Mammary epithelial cell (primary cell): ENCODE measurements at regions not wholly inside any gene's neighbourhood (a gene's known extent, or its start where the extent isn't known, plus 50 kb on each side); places are given as distances from the start of the nearest gene placed in this dataset.
"Not testable (repeated sequence)": the region's sequence is repeated elsewhere in the genome, so short reads cannot be mapped to it uniquely, and the experiment has no call there.

Source experiments
- CTCF ChIP-seq, 2 donors: IDR thresholded peaks in 1 of 2; conservative IDR thresholded peaks in 1 of 2; 2 replicates each; pipeline ENCODE4 v1.5.1; 2011 to 2012; ENCODE audit warnings: inconsistent platforms in 2 of 2, low read length in 2 of 2, mild to moderate bottlenecking in 2 of 2, control low read depth in 1 of 2, low read depth in 1 of 2; ENCODE audit not compliant: insufficient read depth in 1 of 2; ENCODE audit errors: extremely low read depth in 1 of 2
- EZH2 ChIP-seq: IDR thresholded peaks from 2 replicates; pipeline ENCODE4 v1.6.1; 2012; ENCODE audit warnings: low read length, inconsistent platforms, borderline replicate concordance

DNA sequence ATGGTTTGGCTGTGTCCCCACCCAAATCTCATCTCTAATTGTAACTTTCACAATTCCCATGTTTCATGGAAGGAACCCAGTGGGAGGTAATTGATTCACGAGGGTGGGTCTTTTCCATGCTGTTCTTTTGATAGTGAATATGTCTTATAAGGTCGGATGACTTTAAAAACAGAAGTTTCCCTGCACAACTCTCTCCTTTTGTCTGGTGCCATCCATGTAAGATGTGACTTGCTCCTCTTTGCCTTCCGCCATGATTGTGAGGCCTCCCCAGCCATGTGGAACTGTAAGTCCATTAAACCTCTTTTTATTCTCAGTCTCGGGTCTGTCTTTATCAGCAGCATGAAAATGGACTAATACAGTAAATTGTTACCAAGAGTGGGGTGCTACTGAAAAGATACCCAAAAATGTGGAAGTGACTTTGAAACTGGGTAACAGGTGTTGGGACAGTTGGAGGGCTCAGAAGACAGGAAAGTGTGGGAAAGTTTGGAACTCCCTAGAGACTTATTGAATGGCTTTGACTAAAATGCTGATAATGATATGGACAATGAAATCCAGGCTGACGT is 251.4 kb upstream of the GK2 start:
- TF ChIP-seq CTCF (conservative IDR thresholded peaks at IDR 0.05 in 1 of 2, IDR thresholded peaks at IDR 0.05 in 1 of 2; ENCODE audit: extremely low read depth in 1 of 2, insufficient read depth in 1 of 2, low read depth in 1 of 2, low read length in 2 of 2); EZH2: not testable (repeated sequence)
